Adrenal gland (tissue), 9 donors: ENCODE measurements at regions not wholly inside any gene's neighbourhood (a gene's known extent, or its start where the extent isn't known, plus 50 kb on each side); places are given as distances from the start of the nearest gene placed in this dataset.

Source experiments
- DNase-seq, 7 donors: peaks; one replicate each; pipeline ENCODE4 v3.0.0-alpha.2; 2019 to 2020
- H3K27ac ChIP-seq, 5 donors: fragments of 200-600 bp; sonication (generic) in 4 of 5; 1 replicate in 3 of 5; 2 replicates in 2 of 5; pipeline versions ENCODE4 v1.5.1 to v1.8.0; 2016 to 2020; ENCODE audit warnings: mild to moderate bottlenecking in 1 of 5
- H3K27me3 ChIP-seq: fragments of 200-600 bp; 2 replicates; pipeline ENCODE4 v1.8.0; 2021
- H3K36me3 ChIP-seq, 2 donors: fragments of 200-600 bp; replicated peaks in 1 of 2; 1 replicate in 1 of 2; 2 replicates in 1 of 2; pipeline versions ENCODE4 v1.5.1 to v1.8.0; 2018 to 2022
- H3K4me1 ChIP-seq, 2 donors: fragments of 200-600 bp; replicated peaks in 1 of 2; 1 replicate in 1 of 2; 2 replicates in 1 of 2; pipeline versions ENCODE4 v1.5.1 to v1.8.0; 2018 to 2021
- H3K4me3 ChIP-seq, 4 donors: fragments of 200-600 bp; sonication (generic) in 3 of 4; one replicate each; pipeline ENCODE4 v1.5.1; 2016 to 2018
- H3K9me3 ChIP-seq, 3 donors: fragments of 200-600 bp; sonication (generic) in 1 of 3; replicated peaks in 1 of 3; 1 replicate in 2 of 3; 2 replicates in 1 of 3; pipeline versions ENCODE4 v1.5.1 to v1.8.0; 2016 to 2021
- POLR2A ChIP-seq, 2 donors: fragments of 450-650 bp; IDR thresholded peaks; one replicate each; pipeline ENCODE4 v1.6.1; 2017; ENCODE audit warnings: antibody characterized with exemption in 2 of 2, mild to moderate bottlenecking in 2 of 2, moderate library complexity in 1 of 2
- WGBS, 4 donors: extraction: QIAGEN DNeasy Blood & Tissue Kit in 2 of 4; methylation state at CpG; one replicate each; pipeline versions ENCODE4 v1.1.5 to v1.1.7; 2013 to 2017; 5-methylcytosine and 5-hydroxymethylcytosine counted together
- intact Hi-C, 2 donors: fragments of 100-400 bp; cut with DNase I; formaldehyde crosslinking; loops; one replicate each; pipeline versions ENCODE4 v1.14.1 to v1.15.0; 2022 to 2023
- TF ChIP-seq, protein P1 (sequence below), 6 experiments: fragments of 450-650 bp in 4 of 6; fragments of 200-600 bp in 2 of 6; sonication (generic) in 1 of 6; IDR thresholded peaks; 1 replicate in 5 of 6; 2 replicates in 1 of 6; pipeline versions ENCODE4 v1.5.1 to v1.8.0; 2016 to 2021; ENCODE audit warnings: antibody characterized with exemption in 6 of 6, mild to moderate bottlenecking in 2 of 6, moderate library complexity in 1 of 6
- donor health status: healthy with polysubstance abuse.
- donor health status: Bipolar disorder and iron deficiency.
- donor health status: DM: yes; HTN: yes; CAD: no.
- donor health status: DM: no; HTN: no; CAD: no.
- donor health status: DM: no; HTN: no; CAD: no.

- DNase-seq: no peak
- Histone ChIP-seq H3K4me1 (no peaks in the 10 kb centered on the region), H3K9me3 (no peaks in the 10 kb centered on the region), H3K4me3 (no peak overlapping the region), H3K27me3 (no peaks in the 10 kb centered on the region), H3K27ac (no peak overlapping the region), H3K36me3 (no peaks in the 10 kb centered on the region)
- 85 to 89% (median 87%) methylated on average over 2 of the region's 2 CpGs for WGBS, 4 donors
- TF ChIP-seq POLR2A (IDR thresholded peaks at IDR 0.05): no peak
- TF ChIP-seq, protein P1, sequence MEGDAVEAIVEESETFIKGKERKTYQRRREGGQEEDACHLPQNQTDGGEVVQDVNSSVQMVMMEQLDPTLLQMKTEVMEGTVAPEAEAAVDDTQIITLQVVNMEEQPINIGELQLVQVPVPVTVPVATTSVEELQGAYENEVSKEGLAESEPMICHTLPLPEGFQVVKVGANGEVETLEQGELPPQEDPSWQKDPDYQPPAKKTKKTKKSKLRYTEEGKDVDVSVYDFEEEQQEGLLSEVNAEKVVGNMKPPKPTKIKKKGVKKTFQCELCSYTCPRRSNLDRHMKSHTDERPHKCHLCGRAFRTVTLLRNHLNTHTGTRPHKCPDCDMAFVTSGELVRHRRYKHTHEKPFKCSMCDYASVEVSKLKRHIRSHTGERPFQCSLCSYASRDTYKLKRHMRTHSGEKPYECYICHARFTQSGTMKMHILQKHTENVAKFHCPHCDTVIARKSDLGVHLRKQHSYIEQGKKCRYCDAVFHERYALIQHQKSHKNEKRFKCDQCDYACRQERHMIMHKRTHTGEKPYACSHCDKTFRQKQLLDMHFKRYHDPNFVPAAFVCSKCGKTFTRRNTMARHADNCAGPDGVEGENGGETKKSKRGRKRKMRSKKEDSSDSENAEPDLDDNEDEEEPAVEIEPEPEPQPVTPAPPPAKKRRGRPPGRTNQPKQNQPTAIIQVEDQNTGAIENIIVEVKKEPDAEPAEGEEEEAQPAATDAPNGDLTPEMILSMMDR (IDR thresholded peaks at IDR 0.05): no peak
- intact Hi-C loops: loop anchor here in 1 of 2 donors (10.0 kb wide), 1 partner anchor 862 kb away; no protein-coding TSS in a partner anchor
These were observed 125.3 kb upstream of the SPACA1 start for GRCh38 chr6:87922196-87922946.

- intact Hi-C loops: loop anchor here in 1 of 2 donors (10.0 kb wide), 1 partner anchor 864 kb away; no protein-coding TSS in a partner anchor
- Histone ChIP-seq H3K4me1 (no peaks in the 10 kb centered on the region), H3K4me3 (no peak overlapping the region), H3K27me3 (no peaks in the 10 kb centered on the region), H3K27ac (no peak overlapping the region), H3K9me3 (no peaks in the 10 kb centered on the region), H3K36me3 (no peaks in the 10 kb centered on the region)
- WGBS, 4 donors: 92 to 96% (median 95%) methylated on average over 1 of the region's 1 CpG
- TF ChIP-seq, protein P1 (IDR thresholded peaks at IDR 0.05): no peak
- TF ChIP-seq POLR2A (IDR thresholded peaks at IDR 0.05): no peak
- no peak for DNase-seq
These were observed 126.6 kb upstream of the SPACA1 start for GRCh38 chr6:87921034-87921433.

- no peak for DNase-seq
- intact Hi-C loops: loop anchor here in 1 of 2 donors (10.0 kb wide), 1 partner anchor 865 kb away; no protein-coding TSS in a partner anchor
- Histone ChIP-seq H3K9me3 (no peaks in the 10 kb centered on the region), H3K27ac (no peak overlapping the region), H3K4me3 (no peak overlapping the region), H3K27me3 (no peaks in the 10 kb centered on the region), H3K36me3 (no peaks in the 10 kb centered on the region), H3K4me1 (no peaks in the 10 kb centered on the region)
- TF ChIP-seq POLR2A (IDR thresholded peaks at IDR 0.05): no peak
- TF ChIP-seq, protein P1 (IDR thresholded peaks at IDR 0.05): no peak
- WGBS, 4 donors: 81 to 92% (median 90%) methylated on average over 2 to 3 of the region's 3 CpGs
These were observed 127.4 kb upstream of the SPACA1 start for GRCh38 chr6:87920245-87920644.

GRCh38 chr6:87919416-87919815 lies 128.2 kb upstream of the SPACA1 start:
- Histone ChIP-seq H3K27me3 (no peaks in the 10 kb centered on the region), H3K4me3 (no peak overlapping the region), H3K9me3 (no peaks in the 10 kb centered on the region), H3K27ac (no peak overlapping the region), H3K36me3 (no peaks in the 10 kb centered on the region), H3K4me1 (no peaks in the 10 kb centered on the region)
- TF ChIP-seq, protein P1 (IDR thresholded peaks at IDR 0.05): no peak
- no peak for TF ChIP-seq POLR2A (IDR thresholded peaks at IDR 0.05)
- WGBS, 4 donors: 93 to 100% (median 96%) methylated on average over 1 of the region's 1 CpG
- intact Hi-C loops: no loop called here
- no peak for DNase-seq
